ENCODE measurements at regions not wholly inside any gene's neighbourhood (a gene's known extent, or its start where the extent isn't known, plus 50 kb on each side); places are given as distances from the start of the nearest gene placed in this dataset.
"Not testable (repeated sequence)": the region's sequence is repeated elsewhere in the genome, so short reads cannot be mapped to it uniquely, and the experiment has no call there.

DNA sequence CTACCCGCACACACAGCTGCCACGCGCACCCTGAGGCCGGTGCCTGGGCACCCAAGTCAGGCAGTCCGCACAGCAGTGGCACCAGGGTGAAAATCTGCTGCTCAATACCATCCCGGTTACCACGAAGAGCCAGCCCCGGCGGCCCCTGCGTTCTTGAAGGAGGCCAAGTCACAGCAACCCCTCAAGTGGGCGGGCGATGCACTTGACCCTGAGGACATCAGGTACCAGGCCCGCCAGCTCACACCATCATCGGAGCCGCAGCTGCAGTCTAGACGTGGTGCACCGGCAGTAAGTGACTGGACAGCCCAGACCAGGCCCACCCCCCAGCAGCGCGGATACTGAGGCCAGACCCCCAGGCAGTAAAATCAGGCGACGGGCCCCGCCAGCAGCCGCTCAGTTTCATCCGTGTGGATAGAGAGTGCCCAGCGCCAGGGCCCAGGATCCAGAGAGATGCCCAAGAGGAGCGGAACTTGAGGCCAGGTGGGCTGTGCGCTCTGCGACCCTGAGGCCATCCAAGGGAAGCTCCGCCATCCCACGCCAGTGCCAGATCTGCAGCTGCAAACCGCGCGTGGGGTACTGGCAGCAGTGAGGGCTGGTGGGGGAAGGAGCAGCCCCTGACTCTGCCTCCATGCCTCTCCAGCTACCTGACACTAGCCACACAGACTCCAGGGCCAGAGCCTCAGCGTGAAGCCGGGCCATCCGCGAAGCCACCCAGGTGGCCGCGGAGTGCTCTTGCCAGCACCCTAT lies 1214.2 kb downstream of the FOXD4L5 start:
- ATAC-seq; intact Hi-C loops (cut with DNase I); H3K4me1 ChIP-seq (ENCODE audit: control insufficient read depth, insufficient read depth, low read length); H3K4me3 ChIP-seq (ENCODE audit: low read length); H3K27me3 ChIP-seq (ENCODE audit: control insufficient read depth, insufficient read depth); H3K9me3 ChIP-seq (ENCODE audit: control insufficient read depth, low read length); H3K27ac ChIP-seq (ENCODE audit: low read length): not testable (repeated sequence)
- WGBS, result 71% methylated on average over 39 of the region's 39 CpGs
- peak in 1 of 3 donors; percentile 37 for DNase-seq

DNA sequence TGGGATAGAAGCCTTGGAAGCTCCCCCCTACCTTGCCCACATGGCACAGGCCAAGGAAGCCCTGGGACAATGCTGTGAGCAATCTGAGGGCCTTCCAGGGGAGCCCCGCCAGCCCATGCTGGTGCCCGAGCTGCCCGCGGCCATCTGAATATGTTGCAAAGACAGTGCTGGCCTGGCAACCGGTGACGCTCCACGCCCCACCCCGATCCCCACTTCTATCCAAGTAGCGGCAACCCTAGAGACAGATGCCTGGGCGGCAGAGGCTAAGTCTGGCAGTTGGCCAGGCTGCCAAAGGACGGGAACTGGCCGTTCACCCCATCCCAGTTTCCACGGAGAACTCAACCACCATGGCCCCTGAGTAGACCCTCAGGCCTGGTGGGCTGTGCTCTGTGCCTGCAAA lies 1214.9 kb downstream of the FOXD4L5 start:
- H3K4me3 ChIP-seq (ENCODE audit: low read length); H3K4me1 ChIP-seq (ENCODE audit: control insufficient read depth, insufficient read depth, low read length); H3K9me3 ChIP-seq (ENCODE audit: control insufficient read depth, low read length); H3K27me3 ChIP-seq (ENCODE audit: control insufficient read depth, insufficient read depth); ATAC-seq; intact Hi-C loops (cut with DNase I); H3K27ac ChIP-seq (ENCODE audit: low read length): not testable (repeated sequence)
- WGBS, result 84% methylated on average over 13 of the region's 13 CpGs
- peak in 1 of 3 donors; percentile 38 for DNase-seq

GRCh38 chr9:64066736-64067368 lies 1218.2 kb downstream of the FOXD4L5 start:
- ATAC-seq (no peak), DNase-seq (peak in 1 of 3 donors; percentile 41)
- Histone ChIP-seq H3K27me3 (ENCODE audit: control insufficient read depth, insufficient read depth) (no peaks in the 10 kb centered on the region), H3K4me1 (ENCODE audit: control insufficient read depth, insufficient read depth, low read length) (no peaks in the 10 kb centered on the region), H3K27ac (ENCODE audit: low read length) (no peak overlapping the region), H3K9me3 (ENCODE audit: control insufficient read depth, low read length) (no peaks in the 10 kb centered on the region), H3K4me3 (ENCODE audit: low read length) (no peak overlapping the region)
- intact Hi-C loops (cut with DNase I), result no loop called here
- 73% methylated on average over 24 of the region's 24 CpGs for WGBS

GRCh38 chr9:64061013-64061627 lies 1223.9 kb downstream of the FOXD4L5 start:
- Histone ChIP-seq H3K4me1 (ENCODE audit: control insufficient read depth, insufficient read depth, low read length) (no peaks in the 10 kb centered on the region), H3K9me3 (ENCODE audit: control insufficient read depth, low read length) (no peaks in the 10 kb centered on the region), H3K27ac (ENCODE audit: low read length) (no peak overlapping the region), H3K4me3 (ENCODE audit: low read length) (no peak overlapping the region), H3K27me3 (ENCODE audit: control insufficient read depth, insufficient read depth) (no peaks in the 10 kb centered on the region)
- ATAC-seq (no peak), DNase-seq (no peak)
- intact Hi-C loops (cut with DNase I), result no loop called here
- WGBS, result 74% methylated on average over 7 of the region's 7 CpGs

DNA sequence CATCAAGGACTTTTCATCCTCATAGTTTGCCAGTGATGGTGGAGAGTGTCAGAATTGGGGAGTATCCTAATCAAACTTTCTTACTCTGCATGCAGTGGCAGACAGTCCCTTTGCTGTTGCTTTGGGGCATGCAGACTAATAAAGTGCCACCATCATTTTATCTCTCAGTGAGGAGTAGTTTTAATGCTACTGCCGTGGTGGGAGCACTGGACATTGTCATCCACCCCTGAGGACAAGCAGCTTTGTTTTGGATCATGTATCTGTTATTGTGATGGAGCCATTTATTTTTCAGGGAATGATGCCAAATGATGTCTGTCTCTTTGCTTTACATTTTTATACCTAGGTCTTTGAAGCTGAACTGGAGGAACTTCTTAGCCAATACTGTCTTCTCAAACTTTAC lies 1226.9 kb downstream of the FOXD4L5 start:
- H3K4me1 ChIP-seq (ENCODE audit: control insufficient read depth, insufficient read depth, low read length); DNase-seq; H3K27ac ChIP-seq (ENCODE audit: low read length); H3K4me3 ChIP-seq (ENCODE audit: low read length); H3K9me3 ChIP-seq (ENCODE audit: control insufficient read depth, low read length); H3K27me3 ChIP-seq (ENCODE audit: control insufficient read depth, insufficient read depth); intact Hi-C loops (cut with DNase I); ATAC-seq: not testable (repeated sequence)
- 38% methylated on average over 1 of the region's 1 CpG for WGBS

DNA sequence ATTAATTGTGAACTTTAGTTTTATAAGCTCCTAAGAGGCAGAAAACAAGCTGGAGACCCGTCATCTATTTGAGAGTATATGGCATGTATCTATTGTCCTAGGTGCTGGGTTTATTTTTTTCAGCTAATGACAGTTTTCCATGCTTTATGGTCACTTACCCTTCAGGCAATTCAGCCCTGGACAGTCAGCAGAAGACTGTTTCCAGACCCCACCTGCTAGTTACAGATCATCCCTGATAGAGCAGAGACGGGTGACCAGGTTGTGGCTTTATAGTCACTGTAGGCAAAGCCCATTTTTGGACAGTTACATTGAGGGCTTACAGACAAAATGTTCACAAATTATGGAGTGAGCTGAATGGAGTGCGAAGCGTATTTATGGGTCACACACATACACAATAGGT lies 1227.5 kb downstream of the FOXD4L5 start:
- DNase-seq (no peak), ATAC-seq (no peak)
- no peaks in the 10 kb centered on the region for H3K27me3 ChIP-seq (ENCODE audit: control insufficient read depth, insufficient read depth)
- H3K27ac ChIP-seq (ENCODE audit: low read length), result no peak overlapping the region
- H3K4me1 ChIP-seq (ENCODE audit: control insufficient read depth, insufficient read depth, low read length), result no peaks in the 10 kb centered on the region
- H3K4me3 ChIP-seq (ENCODE audit: low read length), result no peak overlapping the region
- no peaks in the 10 kb centered on the region for H3K9me3 ChIP-seq (ENCODE audit: control insufficient read depth, low read length)
- intact Hi-C loops (cut with DNase I), result no loop called here
- WGBS, result 64% methylated on average over 4 of the region's 4 CpGs

- H3K4me3 ChIP-seq (ENCODE audit: low read length); ATAC-seq; H3K27ac ChIP-seq (ENCODE audit: low read length); H3K4me1 ChIP-seq (ENCODE audit: control insufficient read depth, insufficient read depth, low read length); intact Hi-C loops (cut with DNase I); DNase-seq; H3K9me3 ChIP-seq (ENCODE audit: control insufficient read depth, low read length); H3K27me3 ChIP-seq (ENCODE audit: control insufficient read depth, insufficient read depth): not testable (repeated sequence)
- WGBS, result 66% methylated on average over 4 of the region's 4 CpGs
Observed at GRCh38 chr9:64028925-64029324, 1256.1 kb downstream of the FOXD4L5 start.

DNA sequence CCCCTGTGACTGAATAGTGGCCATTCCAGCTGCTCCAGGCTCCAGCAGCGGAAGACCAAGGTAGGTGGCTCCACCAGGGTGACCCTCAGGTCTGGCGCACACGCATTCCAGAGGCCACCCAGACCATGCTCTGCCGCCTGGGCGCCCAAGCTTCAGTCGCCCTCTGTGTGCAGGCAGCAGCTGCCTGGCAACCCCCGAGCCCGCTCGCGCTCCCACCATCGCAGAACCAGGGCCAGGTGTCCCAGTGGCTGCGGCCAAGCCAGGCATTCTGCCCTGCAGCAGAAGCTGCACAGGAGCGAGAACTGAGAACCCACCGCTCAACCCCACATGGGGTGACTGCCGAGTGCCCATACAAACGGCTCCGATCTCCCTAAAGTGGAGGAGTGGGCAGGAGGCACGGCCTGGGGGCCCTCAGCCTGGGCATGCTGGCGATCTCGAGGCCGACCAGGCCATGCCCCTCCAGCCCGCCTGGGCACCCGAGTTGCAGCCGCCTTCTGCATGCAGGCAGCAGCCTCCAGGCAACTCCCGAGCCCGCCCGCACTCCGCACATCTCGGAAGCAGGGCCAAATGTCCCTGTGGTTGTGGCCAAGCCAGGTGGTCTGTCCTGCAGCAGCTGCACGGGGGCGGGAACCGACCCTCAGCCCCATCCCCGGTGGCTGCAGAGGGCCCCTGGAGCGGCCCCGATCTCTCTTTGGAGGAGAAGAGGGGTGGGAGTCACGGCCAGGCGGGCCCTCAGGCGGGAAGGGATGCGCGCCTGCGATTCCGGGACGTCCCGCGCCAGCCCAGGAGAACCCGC lies 1264.1 kb downstream of the FOXD4L5 start:
- H3K4me1 ChIP-seq (ENCODE audit: control insufficient read depth, insufficient read depth, low read length); H3K9me3 ChIP-seq (ENCODE audit: control insufficient read depth, low read length); intact Hi-C loops (cut with DNase I); ATAC-seq; H3K27me3 ChIP-seq (ENCODE audit: control insufficient read depth, insufficient read depth); H3K27ac ChIP-seq (ENCODE audit: low read length); H3K4me3 ChIP-seq (ENCODE audit: low read length): not testable (repeated sequence)
- DNase-seq, result peak in 2 of 3 donors; percentile 37 to 54
- 78% methylated on average over 46 of the region's 46 CpGs for WGBS

DNA sequence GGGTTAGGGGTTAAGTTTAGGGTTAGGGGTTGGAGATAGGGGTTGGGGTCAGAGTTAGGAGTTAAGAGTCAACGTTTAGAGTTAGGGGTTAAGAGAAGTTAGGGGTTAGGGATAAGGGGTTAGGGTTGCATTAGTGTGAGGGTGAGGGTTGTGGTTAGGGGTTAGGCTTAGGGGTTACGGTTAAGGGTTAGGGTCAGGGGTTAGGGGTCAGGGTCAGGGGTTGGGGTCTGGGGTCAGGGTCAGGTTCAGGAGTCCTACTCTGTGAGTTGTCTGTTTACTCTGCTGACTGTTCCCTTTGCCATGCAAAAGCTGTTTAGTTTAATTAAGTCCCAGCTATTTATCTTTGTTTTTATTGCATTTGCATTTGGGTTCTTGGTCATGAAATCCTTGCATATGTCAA lies 1267.3 kb downstream of the FOXD4L5 start:
- ATAC-seq; DNase-seq; H3K4me1 ChIP-seq (ENCODE audit: control insufficient read depth, insufficient read depth, low read length); H3K27me3 ChIP-seq (ENCODE audit: control insufficient read depth, insufficient read depth); H3K27ac ChIP-seq (ENCODE audit: low read length); H3K9me3 ChIP-seq (ENCODE audit: control insufficient read depth, low read length); H3K4me3 ChIP-seq (ENCODE audit: low read length); intact Hi-C loops (cut with DNase I): not testable (repeated sequence)
- 58% methylated on average over 2 of the region's 2 CpGs for WGBS

DNA sequence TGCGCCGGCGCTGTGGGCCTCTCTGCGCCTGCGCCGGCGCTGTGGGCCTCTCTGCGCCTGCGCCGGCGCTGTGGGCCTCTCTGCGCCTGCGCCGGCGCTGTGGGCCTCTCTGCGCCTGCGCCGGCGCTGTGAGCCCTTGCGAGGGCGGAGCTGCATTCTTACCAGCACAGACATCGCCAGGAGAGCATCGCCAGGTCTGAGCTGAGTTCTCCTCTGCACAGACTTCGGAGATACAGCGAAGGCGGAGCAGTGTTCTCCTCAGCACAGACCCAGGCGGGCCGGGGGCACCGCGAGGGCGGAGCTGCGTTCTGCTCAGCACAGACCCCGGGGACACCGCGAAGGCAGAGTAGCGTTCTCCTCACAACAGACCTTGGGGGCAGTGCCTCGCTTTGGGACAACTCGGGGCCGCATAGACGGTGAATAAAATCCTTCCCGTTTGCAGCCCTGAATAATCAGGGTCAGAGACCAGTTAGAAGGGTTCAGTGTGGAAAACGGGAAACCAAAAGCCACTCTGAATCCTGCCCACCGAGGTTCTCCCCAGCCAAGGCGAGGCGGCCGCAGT lies 1268.1 kb downstream of the FOXD4L5 start:
- intact Hi-C loops (cut with DNase I); H3K27me3 ChIP-seq (ENCODE audit: control insufficient read depth, insufficient read depth); H3K9me3 ChIP-seq (ENCODE audit: control insufficient read depth, low read length); H3K27ac ChIP-seq (ENCODE audit: low read length); H3K4me1 ChIP-seq (ENCODE audit: control insufficient read depth, insufficient read depth, low read length): not testable (repeated sequence)
- DNase-seq, result peak; percentile 31 to 57 (median 47)
- H3K4me3 ChIP-seq (ENCODE audit: low read length), result peak overlapping the region; percentile 36
- 50% methylated on average over 39 of the region's 46 CpGs for WGBS
- ATAC-seq, result peak in 1 of 2 donors; percentile 76

Data from right cardiac atrium (tissue), 5 donors.